GM23338 (cell line): ENCODE measurements at regions not wholly inside any gene's neighbourhood (a gene's known extent, or its start where the extent isn't known, plus 50 kb on each side); places are given as distances from the start of the nearest gene placed in this dataset.

Source experiments
- EZH2 ChIP-seq: fragments of 200-600 bp; sonication (generic); IDR thresholded peaks from one replicate; pipeline ENCODE4 v1.8.0; 2017; ENCODE audit warnings: antibody characterized with exemption, mild to moderate bottlenecking, low read depth; ENCODE audit not compliant: unreplicated experiment
- EZH2phosphoT487 ChIP-seq: fragments of 200-600 bp; sonication (generic); IDR thresholded peaks from one replicate; pipeline ENCODE4 v1.8.1; 2018; ENCODE audit warnings: antibody characterized with exemption; ENCODE audit not compliant: unreplicated experiment
- JUNB ChIP-seq: IDR thresholded peaks from one replicate; pipeline ENCODE4 v1.6.1; 2016; ENCODE audit warnings: antibody characterized with exemption; ENCODE audit not compliant: unreplicated experiment
- POLR2AphosphoS5 ChIP-seq: IDR thresholded peaks from 2 replicates; pipeline ENCODE4 v1.6.1; 2016; ENCODE audit warnings: antibody characterized with exemption, low read depth
- TF ChIP-seq, protein P1 (sequence below), 2 experiments: fragments of 200-600 bp in 1 of 2; sonication (generic) in 1 of 2; conservative IDR thresholded peaks; 2 replicates each; pipeline versions ENCODE4 v1.5.1 to v1.6.1; 2016 to 2017; ENCODE audit warnings: antibody characterized with exemption in 2 of 2, low read depth in 2 of 2, mild to moderate bottlenecking in 2 of 2, moderate library complexity in 1 of 2
- TF ChIP-seq, protein P2 (sequence below): IDR thresholded peaks from one replicate; pipeline ENCODE4 v1.6.1; 2018; ENCODE audit warnings: antibody characterized with exemption; ENCODE audit not compliant: unreplicated experiment

DNA sequence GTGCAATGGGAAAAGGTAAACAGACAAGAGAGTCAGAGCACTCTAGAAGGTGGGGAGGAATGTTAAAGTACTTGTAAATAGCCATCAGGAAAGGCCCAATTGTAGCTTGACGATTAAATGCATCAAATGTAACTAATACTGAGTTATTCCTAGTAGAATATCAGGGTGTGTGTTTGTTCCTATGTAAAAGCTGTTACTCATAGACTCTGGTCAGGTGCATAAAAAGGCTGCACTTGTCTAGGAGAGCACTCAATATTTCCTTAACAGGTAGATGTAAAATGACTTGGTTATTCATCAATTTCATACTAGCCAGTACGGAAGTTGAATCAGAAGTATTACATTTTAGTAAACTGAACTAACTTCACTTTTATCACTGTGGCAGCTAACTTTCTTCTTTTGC lies 179.7 kb upstream of the AGR3 start:
- TF ChIP-seq, protein P1, sequence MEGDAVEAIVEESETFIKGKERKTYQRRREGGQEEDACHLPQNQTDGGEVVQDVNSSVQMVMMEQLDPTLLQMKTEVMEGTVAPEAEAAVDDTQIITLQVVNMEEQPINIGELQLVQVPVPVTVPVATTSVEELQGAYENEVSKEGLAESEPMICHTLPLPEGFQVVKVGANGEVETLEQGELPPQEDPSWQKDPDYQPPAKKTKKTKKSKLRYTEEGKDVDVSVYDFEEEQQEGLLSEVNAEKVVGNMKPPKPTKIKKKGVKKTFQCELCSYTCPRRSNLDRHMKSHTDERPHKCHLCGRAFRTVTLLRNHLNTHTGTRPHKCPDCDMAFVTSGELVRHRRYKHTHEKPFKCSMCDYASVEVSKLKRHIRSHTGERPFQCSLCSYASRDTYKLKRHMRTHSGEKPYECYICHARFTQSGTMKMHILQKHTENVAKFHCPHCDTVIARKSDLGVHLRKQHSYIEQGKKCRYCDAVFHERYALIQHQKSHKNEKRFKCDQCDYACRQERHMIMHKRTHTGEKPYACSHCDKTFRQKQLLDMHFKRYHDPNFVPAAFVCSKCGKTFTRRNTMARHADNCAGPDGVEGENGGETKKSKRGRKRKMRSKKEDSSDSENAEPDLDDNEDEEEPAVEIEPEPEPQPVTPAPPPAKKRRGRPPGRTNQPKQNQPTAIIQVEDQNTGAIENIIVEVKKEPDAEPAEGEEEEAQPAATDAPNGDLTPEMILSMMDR (conservative IDR thresholded peaks at IDR 0.05; ENCODE audit: low read depth in 2 of 2) = no peak
- TF ChIP-seq EZH2phosphoT487 (no peak), POLR2AphosphoS5 (no peak), EZH2 (no peak), JUNB (no peak)
- TF ChIP-seq, protein P2, sequence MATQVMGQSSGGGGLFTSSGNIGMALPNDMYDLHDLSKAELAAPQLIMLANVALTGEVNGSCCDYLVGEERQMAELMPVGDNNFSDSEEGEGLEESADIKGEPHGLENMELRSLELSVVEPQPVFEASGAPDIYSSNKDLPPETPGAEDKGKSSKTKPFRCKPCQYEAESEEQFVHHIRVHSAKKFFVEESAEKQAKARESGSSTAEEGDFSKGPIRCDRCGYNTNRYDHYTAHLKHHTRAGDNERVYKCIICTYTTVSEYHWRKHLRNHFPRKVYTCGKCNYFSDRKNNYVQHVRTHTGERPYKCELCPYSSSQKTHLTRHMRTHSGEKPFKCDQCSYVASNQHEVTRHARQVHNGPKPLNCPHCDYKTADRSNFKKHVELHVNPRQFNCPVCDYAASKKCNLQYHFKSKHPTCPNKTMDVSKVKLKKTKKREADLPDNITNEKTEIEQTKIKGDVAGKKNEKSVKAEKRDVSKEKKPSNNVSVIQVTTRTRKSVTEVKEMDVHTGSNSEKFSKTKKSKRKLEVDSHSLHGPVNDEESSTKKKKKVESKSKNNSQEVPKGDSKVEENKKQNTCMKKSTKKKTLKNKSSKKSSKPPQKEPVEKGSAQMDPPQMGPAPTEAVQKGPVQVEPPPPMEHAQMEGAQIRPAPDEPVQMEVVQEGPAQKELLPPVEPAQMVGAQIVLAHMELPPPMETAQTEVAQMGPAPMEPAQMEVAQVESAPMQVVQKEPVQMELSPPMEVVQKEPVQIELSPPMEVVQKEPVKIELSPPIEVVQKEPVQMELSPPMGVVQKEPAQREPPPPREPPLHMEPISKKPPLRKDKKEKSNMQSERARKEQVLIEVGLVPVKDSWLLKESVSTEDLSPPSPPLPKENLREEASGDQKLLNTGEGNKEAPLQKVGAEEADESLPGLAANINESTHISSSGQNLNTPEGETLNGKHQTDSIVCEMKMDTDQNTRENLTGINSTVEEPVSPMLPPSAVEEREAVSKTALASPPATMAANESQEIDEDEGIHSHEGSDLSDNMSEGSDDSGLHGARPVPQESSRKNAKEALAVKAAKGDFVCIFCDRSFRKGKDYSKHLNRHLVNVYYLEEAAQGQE = no peak
